Kidney epithelial cell (primary cell): ENCODE measurements at regions not wholly inside any gene's neighbourhood (a gene's known extent, or its start where the extent isn't known, plus 50 kb on each side); places are given as distances from the start of the nearest gene placed in this dataset.

Experiments
- DNase-seq: peaks from one replicate; pipeline ENCODE4 v3.0.0-alpha.2; 2010; ENCODE audit warnings: low read depth
- H3K27me3 ChIP-seq: 2 replicates; pipeline ENCODE4 v1.6.0; 2011; ENCODE audit warnings: low read length; ENCODE audit not compliant: control insufficient read depth, insufficient read depth
- H3K36me3 ChIP-seq: 2 replicates; pipeline ENCODE4 v1.5.1; 2011; ENCODE audit warnings: low read length; ENCODE audit not compliant: control insufficient read depth, insufficient read depth
- H3K4me3 ChIP-seq: 2 replicates; pipeline ENCODE4 v1.5.1; 2011; ENCODE audit warnings: low read depth, mild to moderate bottlenecking, control low read depth, low read length
- CTCF ChIP-seq: IDR thresholded peaks from 2 replicates; pipeline ENCODE4 v1.5.1; 2011; ENCODE audit warnings: mild to moderate bottlenecking, moderate library complexity, low read length, control low read depth, inconsistent platforms; ENCODE audit not compliant: insufficient read depth, poor library complexity, severe bottlenecking

- H3K4me3 ChIP-seq, result no peak overlapping the region
- H3K36me3 ChIP-seq, result no peaks in the 10 kb centered on the region
- DNase-seq, result no peak
- TF ChIP-seq CTCF, result no peak
- H3K27me3 ChIP-seq, result no peaks in the 10 kb centered on the region
Observed at GRCh38 chr13:104416973-104417372, 1350.8 kb upstream of the SLC10A2 start.

- DNase-seq, result no peak
- H3K36me3 ChIP-seq, result no peaks in the 10 kb centered on the region
- H3K27me3 ChIP-seq, result no peaks in the 10 kb centered on the region
- no peak overlapping the region for H3K4me3 ChIP-seq
- no peak for TF ChIP-seq CTCF
Observed at GRCh38 chr13:104414771-104415170, 1348.6 kb upstream of the SLC10A2 start.

- Histone ChIP-seq H3K27me3 (no peaks in the 10 kb centered on the region), H3K4me3 (no peak overlapping the region), H3K36me3 (no peaks in the 10 kb centered on the region)
- no peak for DNase-seq
- no peak for TF ChIP-seq CTCF
Observed at GRCh38 chr13:104414181-104414580, 1348.0 kb upstream of the SLC10A2 start.

GRCh38 chr13:104411141-104411765, 1345.0 kb upstream of the SLC10A2 start:
- Histone ChIP-seq H3K36me3 (no peaks in the 10 kb centered on the region), H3K4me3 (no peak overlapping the region), H3K27me3 (no peaks in the 10 kb centered on the region)
- no peak for DNase-seq
- no peak for TF ChIP-seq CTCF

- DNase-seq, result no peak
- no peak overlapping the region for H3K4me3 ChIP-seq
- H3K27me3 ChIP-seq, result no peaks in the 10 kb centered on the region
- no peak for TF ChIP-seq CTCF
- no peaks in the 10 kb centered on the region for H3K36me3 ChIP-seq
Observed at GRCh38 chr13:104408733-104409132, 1342.5 kb upstream of the SLC10A2 start.

GRCh38 chr13:104404325-104404724, 1338.1 kb upstream of the SLC10A2 start:
- TF ChIP-seq CTCF, result no peak
- Histone ChIP-seq H3K27me3 (no peaks in the 10 kb centered on the region), H3K4me3 (no peak overlapping the region), H3K36me3 (no peaks in the 10 kb centered on the region)
- DNase-seq, result no peak
